22Rv1 (cell line): ENCODE measurements at regions not wholly inside any gene's neighbourhood (a gene's known extent, or its start where the extent isn't known, plus 50 kb on each side); places are given as distances from the start of the nearest gene placed in this dataset.

Experiments used
- CTCF ChIP-seq: fragments of 450-650 bp; IDR thresholded peaks from 2 replicates; pipeline ENCODE4 v1.5.1; 2017; ENCODE audit warnings: mild to moderate bottlenecking
- ZFX ChIP-seq: fragments of 450-650 bp; IDR thresholded peaks from 2 replicates; pipeline ENCODE4 v1.6.1; 2017; ENCODE audit warnings: antibody characterized with exemption, borderline replicate concordance

DNA sequence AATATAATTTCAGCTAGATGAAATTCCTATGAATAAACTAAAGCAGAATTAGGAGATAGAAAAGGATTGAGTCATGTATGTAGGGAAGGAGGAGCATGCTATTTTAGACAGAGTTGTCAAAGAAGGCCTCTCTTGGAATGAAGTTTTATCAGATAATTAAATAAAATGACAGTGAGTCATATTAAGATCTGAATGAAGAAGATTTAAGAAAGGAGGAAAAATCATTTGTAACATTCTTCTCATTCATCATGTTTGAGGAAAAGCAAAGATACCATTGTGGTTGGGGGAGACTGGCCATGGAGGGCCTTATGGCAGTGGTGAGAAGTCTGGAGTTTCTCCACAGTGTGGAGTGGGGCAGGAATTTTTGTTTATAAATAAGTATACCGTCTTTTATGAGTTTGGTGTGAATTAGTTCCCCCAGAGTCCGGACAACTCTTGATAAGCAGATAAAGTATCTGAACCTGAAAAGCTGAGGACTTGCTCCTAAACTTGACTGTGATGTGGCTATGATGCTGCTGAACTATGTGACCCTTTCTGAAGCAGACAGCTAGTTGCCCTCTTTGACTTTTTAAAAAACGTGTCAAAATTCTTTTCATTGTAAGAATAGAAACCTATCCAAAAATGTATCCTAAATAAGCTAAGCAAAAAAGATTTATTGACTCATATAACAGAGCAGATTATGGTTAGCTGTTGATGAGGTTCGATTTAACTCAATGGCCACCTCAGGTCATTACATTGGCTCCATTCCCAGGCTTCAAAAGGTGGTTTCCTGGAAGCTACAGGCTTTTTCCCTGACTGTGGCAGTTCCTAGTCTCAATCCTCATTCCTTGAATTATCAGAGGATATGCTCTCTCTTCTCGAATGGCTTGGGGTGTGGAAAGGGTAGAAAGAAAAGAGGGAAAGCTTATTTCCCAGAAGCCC, 90.8 kb downstream of the LHX9 start:
- TF ChIP-seq CTCF (no peak), ZFX (no peak)
